Epithelial cell of esophagus (primary cell): ENCODE measurements at regions not wholly inside any gene's neighbourhood (a gene's known extent, or its start where the extent isn't known, plus 50 kb on each side); places are given as distances from the start of the nearest gene placed in this dataset.
A peak's percentile ranks its signal among the peaks of the same experiment; 100 is the strongest.

Experiments used
- DNase-seq: peaks from one replicate; pipeline ENCODE4 v3.0.0; 2010; ENCODE audit warnings: low read depth
- H3K4me3 ChIP-seq: 2 replicates; pipeline ENCODE4 v1.5.1; 2011; ENCODE audit warnings: mild to moderate bottlenecking, low read length, control low read depth
- TF ChIP-seq, protein P1 (sequence below): IDR thresholded peaks from 2 replicates; pipeline ENCODE4 v1.5.1; 2011; ENCODE audit warnings: low read depth, mild to moderate bottlenecking, low read length, control low read depth, inconsistent platforms; ENCODE audit not compliant: insufficient read depth; ENCODE audit errors: missing control alignments

DNA sequence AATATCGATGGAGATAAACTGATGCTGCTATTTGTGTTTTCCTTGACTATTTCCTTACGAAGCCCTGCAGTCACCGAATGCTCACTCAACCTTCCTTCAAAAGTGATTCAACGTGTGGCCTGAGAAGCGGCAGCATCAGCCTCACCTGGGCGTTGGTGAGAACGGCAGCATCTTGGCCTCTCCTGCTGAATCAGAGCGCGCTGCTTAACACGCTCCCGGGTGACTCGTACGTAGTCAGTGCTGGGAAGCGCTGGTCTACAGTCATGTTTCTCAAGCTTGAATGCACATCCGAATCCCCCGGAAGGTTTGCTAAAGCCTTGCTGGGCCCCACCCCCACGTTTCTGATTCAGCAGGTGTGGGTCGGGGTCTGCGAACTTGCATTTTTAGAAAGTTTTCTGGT is 214.1 kb upstream of the RREB1 start:
- peak; percentile 94 for DNase-seq
- TF ChIP-seq, protein P1, sequence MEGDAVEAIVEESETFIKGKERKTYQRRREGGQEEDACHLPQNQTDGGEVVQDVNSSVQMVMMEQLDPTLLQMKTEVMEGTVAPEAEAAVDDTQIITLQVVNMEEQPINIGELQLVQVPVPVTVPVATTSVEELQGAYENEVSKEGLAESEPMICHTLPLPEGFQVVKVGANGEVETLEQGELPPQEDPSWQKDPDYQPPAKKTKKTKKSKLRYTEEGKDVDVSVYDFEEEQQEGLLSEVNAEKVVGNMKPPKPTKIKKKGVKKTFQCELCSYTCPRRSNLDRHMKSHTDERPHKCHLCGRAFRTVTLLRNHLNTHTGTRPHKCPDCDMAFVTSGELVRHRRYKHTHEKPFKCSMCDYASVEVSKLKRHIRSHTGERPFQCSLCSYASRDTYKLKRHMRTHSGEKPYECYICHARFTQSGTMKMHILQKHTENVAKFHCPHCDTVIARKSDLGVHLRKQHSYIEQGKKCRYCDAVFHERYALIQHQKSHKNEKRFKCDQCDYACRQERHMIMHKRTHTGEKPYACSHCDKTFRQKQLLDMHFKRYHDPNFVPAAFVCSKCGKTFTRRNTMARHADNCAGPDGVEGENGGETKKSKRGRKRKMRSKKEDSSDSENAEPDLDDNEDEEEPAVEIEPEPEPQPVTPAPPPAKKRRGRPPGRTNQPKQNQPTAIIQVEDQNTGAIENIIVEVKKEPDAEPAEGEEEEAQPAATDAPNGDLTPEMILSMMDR = no peak
- H3K4me3 ChIP-seq = no peak overlapping the region

DNA sequence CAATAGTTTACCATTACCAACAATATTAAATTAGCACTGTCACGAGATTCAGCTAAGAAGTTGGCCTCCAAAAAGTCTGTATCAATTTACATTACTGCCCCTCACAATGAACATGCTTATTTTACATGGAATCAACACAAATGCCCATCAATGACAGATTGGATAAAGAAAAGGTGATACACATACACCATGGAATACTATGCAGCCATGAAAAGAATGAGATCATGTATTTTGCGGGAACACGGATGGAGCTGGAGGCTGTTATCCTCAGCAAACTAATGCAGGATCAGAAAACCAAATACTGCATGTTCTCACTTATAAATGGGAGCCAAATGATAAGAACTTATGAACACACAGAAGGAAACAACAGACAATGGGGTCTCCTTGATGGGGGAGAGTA is 211.8 kb upstream of the RREB1 start:
- no peak overlapping the region for H3K4me3 ChIP-seq
- TF ChIP-seq, protein P1 = no peak
- no peak for DNase-seq

DNA sequence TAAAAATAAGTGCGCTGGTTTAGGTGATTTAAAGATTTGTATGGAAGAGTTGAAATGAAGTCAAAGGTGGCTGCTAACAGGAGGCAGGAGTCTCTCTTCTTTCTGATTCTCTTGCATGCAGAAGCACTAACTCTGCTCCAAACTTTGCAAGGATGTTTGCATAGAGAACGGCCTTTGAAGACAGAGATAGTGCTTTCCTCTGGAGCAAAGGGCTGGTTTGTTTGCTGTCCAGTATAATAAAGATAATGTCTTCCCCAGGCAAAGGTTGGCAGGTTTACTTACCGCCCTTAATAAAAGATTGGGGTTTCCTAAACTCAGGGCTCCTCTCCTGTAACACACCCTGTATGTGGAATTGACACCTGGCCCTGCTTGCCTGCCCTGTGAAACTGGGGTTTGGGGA is 210.6 kb upstream of the RREB1 start:
- TF ChIP-seq, protein P1 = no peak
- no peak overlapping the region for H3K4me3 ChIP-seq
- no peak for DNase-seq

DNA sequence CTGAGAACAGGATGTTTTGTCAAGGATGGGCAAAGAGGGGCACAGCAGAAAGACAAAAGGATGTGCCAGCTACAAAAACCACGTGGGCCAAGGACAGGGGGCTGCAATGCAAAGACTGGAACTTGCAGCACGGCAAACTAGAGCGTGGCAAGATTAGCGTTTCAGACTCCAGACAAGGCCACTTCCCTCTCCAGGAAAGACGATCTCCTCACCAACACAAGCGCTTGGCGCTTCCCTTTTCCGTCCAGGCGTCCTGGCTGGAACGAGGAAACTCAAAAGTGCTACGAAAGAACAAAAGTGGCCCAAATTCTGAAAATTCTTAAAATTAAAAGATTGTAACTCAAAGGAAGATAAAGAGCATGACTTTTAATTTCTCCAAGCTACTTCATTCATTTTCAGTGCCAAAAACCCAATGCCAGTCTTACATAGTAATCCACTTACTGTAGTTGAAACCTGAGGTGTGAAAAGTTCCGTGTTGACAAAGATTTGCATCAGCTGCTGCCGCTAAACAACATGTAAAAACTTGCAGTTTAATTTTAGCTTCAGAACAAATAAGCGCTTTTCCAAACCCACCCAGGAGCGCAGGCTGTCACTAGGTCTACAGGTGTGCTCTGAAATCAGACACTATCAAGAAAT is 207.1 kb upstream of the RREB1 start:
- TF ChIP-seq, protein P1 = no peak
- H3K4me3 ChIP-seq = no peak overlapping the region
- DNase-seq = peak; percentile 81

DNA sequence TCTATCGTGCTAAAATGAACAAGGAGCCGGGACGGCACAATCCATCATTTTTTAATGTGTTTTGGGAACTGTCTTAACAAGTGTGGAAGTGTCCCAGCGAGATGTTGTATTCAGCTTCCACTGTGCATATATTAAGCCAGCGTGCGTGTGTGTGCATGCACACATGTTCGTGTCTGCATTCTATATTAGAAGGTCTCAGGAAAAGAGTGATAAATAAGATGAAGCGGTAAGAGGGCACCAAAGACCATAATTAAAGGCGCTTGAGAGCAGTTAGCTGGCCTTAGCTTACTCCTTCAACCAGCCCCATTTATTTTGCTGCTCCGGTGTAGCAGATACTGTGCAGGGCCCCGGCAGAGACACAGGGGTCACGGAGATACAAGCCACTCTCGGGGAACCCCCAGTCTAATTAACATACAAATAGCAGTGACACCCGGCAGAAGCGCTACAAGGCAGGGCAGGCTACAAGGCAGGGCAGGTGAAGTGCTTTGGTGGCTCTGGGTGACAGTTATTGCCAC is 206.5 kb upstream of the RREB1 start:
- DNase-seq = no peak
- no peak overlapping the region for H3K4me3 ChIP-seq
- TF ChIP-seq, protein P1 = no peak

DNA sequence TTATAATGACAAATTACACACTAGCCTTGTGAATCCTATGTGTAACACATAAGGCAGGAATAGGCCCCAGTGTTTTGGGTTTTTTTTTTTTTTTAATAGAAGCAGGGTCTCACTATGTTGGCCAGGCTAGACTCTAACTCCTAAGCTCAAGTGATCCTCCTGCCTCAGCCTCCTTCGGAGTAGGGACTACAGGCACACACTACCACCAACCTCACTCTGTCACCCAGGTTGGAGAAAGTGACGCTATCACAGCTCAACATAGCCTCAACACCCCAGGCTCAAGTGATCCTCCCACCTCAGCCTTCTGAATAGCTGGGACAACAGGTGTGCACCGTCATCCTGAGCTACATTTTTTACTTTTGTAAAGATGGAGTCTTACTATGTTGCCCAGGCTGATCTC is 205.8 kb upstream of the RREB1 start:
- DNase-seq = no peak
- TF ChIP-seq, protein P1 = no peak
- no peak overlapping the region for H3K4me3 ChIP-seq

DNA sequence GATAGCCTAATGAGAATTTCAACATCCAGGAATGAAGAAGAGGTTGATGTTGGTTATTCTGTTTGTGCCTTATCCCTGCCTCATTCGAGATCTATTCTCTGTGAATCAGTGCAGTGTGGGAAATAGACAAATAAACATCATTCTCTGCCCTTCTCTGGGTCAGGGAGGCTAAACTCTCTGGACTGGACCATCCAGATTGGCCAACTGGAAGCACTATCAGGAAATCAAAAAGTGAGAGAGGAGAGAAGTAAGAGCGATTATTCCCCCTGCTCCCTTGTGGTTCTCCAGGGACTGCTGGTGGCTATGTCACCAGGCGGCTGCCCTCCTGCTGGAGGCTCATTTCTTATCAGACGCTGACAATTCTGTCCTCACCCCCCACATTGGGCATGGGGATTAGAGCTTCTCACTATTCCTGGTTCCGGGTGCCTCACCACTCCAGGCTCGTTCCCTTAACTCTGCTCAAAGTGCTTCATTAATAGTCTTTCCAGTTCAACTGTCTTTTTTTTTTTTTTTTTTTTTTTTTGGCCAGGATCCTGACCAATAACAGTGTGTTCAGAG is 201.7 kb upstream of the RREB1 start:
- no peak for DNase-seq
- TF ChIP-seq, protein P1 = no peak
- H3K4me3 ChIP-seq = no peak overlapping the region
